ENCODE measurements at regions not wholly inside any gene's neighbourhood (a gene's known extent, or its start where the extent isn't known, plus 50 kb on each side); places are given as distances from the start of the nearest gene placed in this dataset.

GRCh38 chr7:113292105-113292504 lies 173.8 kb upstream of the SMIM30 start:
- TF ChIP-seq ZNF8 (CRISPR knock-in tag; IDR thresholded peaks at IDR 0.05) (no peak), ISL1 (CRISPR knock-in tag; IDR thresholded peaks at IDR 0.05) (no peak), BACH2 (CRISPR knock-in tag; IDR thresholded peaks at IDR 0.05; ENCODE audit: borderline replicate concordance) (no peak), RARB (CRISPR knock-in tag; IDR thresholded peaks at IDR 0.05) (no peak), ARNTL (CRISPR knock-in tag; IDR thresholded peaks at IDR 0.05; ENCODE audit: borderline replicate concordance, low read depth) (no peak)
